ENCODE measurements at regions not wholly inside any gene's neighbourhood (a gene's known extent, or its start where the extent isn't known, plus 50 kb on each side); places are given as distances from the start of the nearest gene placed in this dataset.

DNA sequence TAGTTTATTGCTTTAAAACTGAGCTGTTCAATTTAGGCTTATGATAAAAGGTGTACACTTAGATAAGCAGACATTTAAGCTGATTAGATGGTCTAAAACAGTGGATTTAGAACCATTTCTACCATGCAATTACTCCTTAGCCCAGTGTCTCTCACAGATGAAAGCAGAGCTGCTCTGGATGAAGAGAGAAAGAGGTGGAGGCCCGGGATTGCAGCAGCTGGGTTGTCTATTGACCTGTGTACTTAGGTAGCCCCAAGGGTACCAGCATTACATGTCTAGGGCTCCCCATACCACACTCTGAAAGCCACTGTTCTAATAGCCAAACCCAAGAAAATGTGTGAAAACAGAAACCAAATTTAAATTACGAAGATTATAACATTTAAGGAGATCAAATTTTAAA, 86.0 kb upstream of the GIMD1 start:
- DNase-seq = no peak
- Histone ChIP-seq H3K9me2 (replicated peaks; ENCODE audit: insufficient read depth, low read length) (no peaks in the 10 kb centered on the region), H2AFZ (ENCODE audit: low read length) (no peak overlapping the region), H3K4me3 (ENCODE audit: low read length) (no peak overlapping the region), H3K27me3 (ENCODE audit: low read length) (no peaks in the 10 kb centered on the region), H3K27ac (ENCODE audit: low read length) (no peak overlapping the region), H3K9ac (ENCODE audit: low read length) (no peak overlapping the region), H3K4me1 (ENCODE audit: low read length) (no peaks in the 10 kb centered on the region), H3K36me3 (ENCODE audit: insufficient read depth, low read length) (no peaks in the 10 kb centered on the region), H4K20me1 (ENCODE audit: insufficient read depth, low read depth, low read length) (no peaks in the 10 kb centered on the region), H3K4me2 (ENCODE audit: low read depth, low read length, poor library complexity, severe bottlenecking) (no peak overlapping the region), H3K9me3 (ENCODE audit: low read length) (no peaks in the 10 kb centered on the region), H3K79me2 (ENCODE audit: low read length) (no peaks in the 10 kb centered on the region)

DNA sequence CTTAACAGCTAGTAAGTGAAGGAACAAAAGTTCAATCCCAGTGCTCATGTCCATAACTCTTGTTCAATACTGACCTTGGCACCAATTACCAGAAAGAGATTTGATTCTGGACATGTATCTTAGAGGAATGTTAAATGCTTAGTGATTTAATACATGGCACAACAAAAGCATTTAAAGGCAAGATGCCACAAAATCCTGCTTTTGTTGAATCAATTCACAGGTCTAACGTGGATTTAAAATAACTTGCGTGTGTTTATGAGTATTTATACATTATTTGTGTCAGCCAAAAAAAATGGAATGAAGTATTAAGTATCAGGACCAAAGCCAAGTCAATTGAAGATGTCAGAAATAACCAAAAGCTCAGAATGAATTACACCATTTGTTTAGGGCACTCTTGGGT, 85.4 kb upstream of the GIMD1 start:
- Histone ChIP-seq H3K9me3 (ENCODE audit: low read length) (no peaks in the 10 kb centered on the region), H3K27me3 (ENCODE audit: low read length) (no peaks in the 10 kb centered on the region), H3K9me2 (replicated peaks; ENCODE audit: insufficient read depth, low read length) (no peaks in the 10 kb centered on the region), H3K27ac (ENCODE audit: low read length) (no peak overlapping the region), H3K4me2 (ENCODE audit: low read depth, low read length, poor library complexity, severe bottlenecking) (no peak overlapping the region), H2AFZ (ENCODE audit: low read length) (no peak overlapping the region), H4K20me1 (ENCODE audit: insufficient read depth, low read depth, low read length) (no peaks in the 10 kb centered on the region), H3K4me1 (ENCODE audit: low read length) (no peaks in the 10 kb centered on the region), H3K79me2 (ENCODE audit: low read length) (no peaks in the 10 kb centered on the region), H3K4me3 (ENCODE audit: low read length) (no peak overlapping the region), H3K9ac (ENCODE audit: low read length) (no peak overlapping the region), H3K36me3 (ENCODE audit: insufficient read depth, low read length) (no peaks in the 10 kb centered on the region)
- DNase-seq = no peak

DNA sequence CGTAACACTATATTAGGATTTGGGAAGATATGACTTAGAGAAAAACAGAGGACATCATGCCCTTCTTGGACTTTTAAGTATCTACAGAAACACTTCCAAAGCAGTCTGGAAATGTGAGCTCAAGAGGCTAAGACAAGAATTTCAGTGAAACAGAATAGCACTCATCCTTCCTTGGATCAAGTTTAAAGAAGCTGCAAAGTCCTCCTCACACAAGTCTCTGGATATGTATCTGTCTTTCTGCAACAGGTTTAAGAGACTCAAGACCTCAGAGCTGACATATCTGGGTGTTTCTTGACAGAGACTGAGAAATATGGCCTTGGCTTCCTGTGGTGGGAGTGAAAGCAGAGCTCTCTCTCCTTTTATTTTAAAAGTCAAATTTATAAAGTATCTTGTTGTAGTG, 82.5 kb upstream of the GIMD1 start:
- no peaks in the 10 kb centered on the region for H3K79me2 ChIP-seq (ENCODE audit: low read length)
- H3K27ac ChIP-seq (ENCODE audit: low read length) = no peak overlapping the region
- no peak overlapping the region for H3K9ac ChIP-seq (ENCODE audit: low read length)
- no peaks in the 10 kb centered on the region for H3K9me3 ChIP-seq (ENCODE audit: low read length)
- no peak overlapping the region for H2AFZ ChIP-seq (ENCODE audit: low read length)
- H3K4me3 ChIP-seq (ENCODE audit: low read length) = no peak overlapping the region
- H3K36me3 ChIP-seq (ENCODE audit: insufficient read depth, low read length) = no peaks in the 10 kb centered on the region
- no peak for DNase-seq
- H3K9me2 ChIP-seq (replicated peaks; ENCODE audit: insufficient read depth, low read length) = no peaks in the 10 kb centered on the region
- no peaks in the 10 kb centered on the region for H3K27me3 ChIP-seq (ENCODE audit: low read length)
- no peaks in the 10 kb centered on the region for H3K4me1 ChIP-seq (ENCODE audit: low read length)
- H3K4me2 ChIP-seq (ENCODE audit: low read depth, low read length, poor library complexity, severe bottlenecking) = no peak overlapping the region
- no peaks in the 10 kb centered on the region for H4K20me1 ChIP-seq (ENCODE audit: insufficient read depth, low read depth, low read length)

DNA sequence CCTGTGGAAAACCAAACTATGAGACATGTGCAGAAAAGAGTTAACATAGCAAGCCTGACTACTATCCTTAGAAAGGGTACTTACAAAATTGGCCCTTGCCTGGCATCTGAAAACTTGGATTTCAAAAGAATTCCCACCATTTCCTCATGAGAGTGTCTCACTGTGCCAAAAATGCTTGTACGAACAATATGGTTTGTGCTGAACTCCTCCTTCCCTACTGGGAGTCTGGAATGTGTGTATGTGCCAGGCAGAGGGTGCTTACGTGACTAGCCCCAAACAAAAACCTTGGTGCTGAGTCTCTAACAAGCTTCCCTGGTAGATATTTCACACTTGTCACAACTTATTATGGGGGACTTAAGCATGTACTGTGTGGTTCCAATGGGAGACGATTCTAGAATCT, 81.7 kb upstream of the GIMD1 start:
- H3K4me1 ChIP-seq (ENCODE audit: low read length) = no peaks in the 10 kb centered on the region
- no peaks in the 10 kb centered on the region for H4K20me1 ChIP-seq (ENCODE audit: insufficient read depth, low read depth, low read length)
- DNase-seq = no peak
- no peaks in the 10 kb centered on the region for H3K9me2 ChIP-seq (replicated peaks; ENCODE audit: insufficient read depth, low read length)
- no peak overlapping the region for H3K9ac ChIP-seq (ENCODE audit: low read length)
- no peaks in the 10 kb centered on the region for H3K79me2 ChIP-seq (ENCODE audit: low read length)
- no peak overlapping the region for H3K4me3 ChIP-seq (ENCODE audit: low read length)
- H3K36me3 ChIP-seq (ENCODE audit: insufficient read depth, low read length) = no peaks in the 10 kb centered on the region
- H3K4me2 ChIP-seq (ENCODE audit: low read depth, low read length, poor library complexity, severe bottlenecking) = no peak overlapping the region
- H2AFZ ChIP-seq (ENCODE audit: low read length) = no peak overlapping the region
- no peak overlapping the region for H3K27ac ChIP-seq (ENCODE audit: low read length)
- H3K9me3 ChIP-seq (ENCODE audit: low read length) = no peaks in the 10 kb centered on the region
- H3K27me3 ChIP-seq (ENCODE audit: low read length) = no peaks in the 10 kb centered on the region

GRCh38 chr4:106444557-106444956, 76.0 kb upstream of the GIMD1 start:
- Histone ChIP-seq H3K27me3 (ENCODE audit: low read length) (no peaks in the 10 kb centered on the region), H3K79me2 (ENCODE audit: low read length) (no peaks in the 10 kb centered on the region), H3K27ac (ENCODE audit: low read length) (no peak overlapping the region), H4K20me1 (ENCODE audit: insufficient read depth, low read depth, low read length) (no peaks in the 10 kb centered on the region), H3K9me3 (ENCODE audit: low read length) (no peaks in the 10 kb centered on the region), H3K4me2 (ENCODE audit: low read depth, low read length, poor library complexity, severe bottlenecking) (no peak overlapping the region), H3K4me1 (ENCODE audit: low read length) (no peaks in the 10 kb centered on the region), H3K36me3 (ENCODE audit: insufficient read depth, low read length) (no peaks in the 10 kb centered on the region), H3K9me2 (replicated peaks; ENCODE audit: insufficient read depth, low read length) (no peaks in the 10 kb centered on the region), H3K4me3 (ENCODE audit: low read length) (no peak overlapping the region), H2AFZ (ENCODE audit: low read length) (no peak overlapping the region), H3K9ac (ENCODE audit: low read length) (no peak overlapping the region)
- DNase-seq = no peak

- no peak overlapping the region for H3K4me3 ChIP-seq (ENCODE audit: low read length)
- DNase-seq = no peak
Observed at GRCh38 chr4:106430797-106431196, 62.2 kb upstream of the GIMD1 start.

GRCh38 chr4:106429885-106430284, 61.3 kb upstream of the GIMD1 start:
- DNase-seq = no peak
- H3K27me3 ChIP-seq (ENCODE audit: low read length) = no peaks in the 10 kb centered on the region

More at GRCh38 chr4:106430797-106431196, 62.2 kb upstream of the GIMD1 start:
- no peaks in the 10 kb centered on the region for H3K79me2 ChIP-seq (ENCODE audit: low read length)
- H4K20me1 ChIP-seq (ENCODE audit: insufficient read depth, low read depth, low read length) = no peaks in the 10 kb centered on the region
- no peaks in the 10 kb centered on the region for H3K36me3 ChIP-seq (ENCODE audit: insufficient read depth, low read length)
- no peak overlapping the region for H2AFZ ChIP-seq (ENCODE audit: low read length)
- no peaks in the 10 kb centered on the region for H3K27me3 ChIP-seq (ENCODE audit: low read length)
- H3K4me2 ChIP-seq (ENCODE audit: low read depth, low read length, poor library complexity, severe bottlenecking) = no peak overlapping the region
- no peak overlapping the region for H3K9ac ChIP-seq (ENCODE audit: low read length)
- H3K27ac ChIP-seq (ENCODE audit: low read length) = no peak overlapping the region
- H3K4me1 ChIP-seq (ENCODE audit: low read length) = no peaks in the 10 kb centered on the region
- no peaks in the 10 kb centered on the region for H3K9me3 ChIP-seq (ENCODE audit: low read length)
- H3K9me2 ChIP-seq (replicated peaks; ENCODE audit: insufficient read depth, low read length) = no peaks in the 10 kb centered on the region

GRCh38 chr4:106426069-106426468, 57.5 kb upstream of the GIMD1 start:
- Histone ChIP-seq H2AFZ (ENCODE audit: low read length) (no peak overlapping the region), H3K4me1 (ENCODE audit: low read length) (no peaks in the 10 kb centered on the region), H3K27ac (ENCODE audit: low read length) (no peak overlapping the region), H4K20me1 (ENCODE audit: insufficient read depth, low read depth, low read length) (no peaks in the 10 kb centered on the region), H3K9me2 (replicated peaks; ENCODE audit: insufficient read depth, low read length) (no peaks in the 10 kb centered on the region), H3K9me3 (ENCODE audit: low read length) (no peaks in the 10 kb centered on the region), H3K4me2 (ENCODE audit: low read depth, low read length, poor library complexity, severe bottlenecking) (no peak overlapping the region), H3K9ac (ENCODE audit: low read length) (no peak overlapping the region), H3K36me3 (ENCODE audit: insufficient read depth, low read length) (no peaks in the 10 kb centered on the region), H3K79me2 (ENCODE audit: low read length) (no peaks in the 10 kb centered on the region), H3K4me3 (ENCODE audit: low read length) (no peak overlapping the region), H3K27me3 (ENCODE audit: low read length) (no peaks in the 10 kb centered on the region)
- no peak for DNase-seq

More at GRCh38 chr4:106429885-106430284, 61.3 kb upstream of the GIMD1 start:
- Histone ChIP-seq H4K20me1 (ENCODE audit: insufficient read depth, low read depth, low read length) (no peaks in the 10 kb centered on the region), H2AFZ (ENCODE audit: low read length) (no peak overlapping the region), H3K4me3 (ENCODE audit: low read length) (no peak overlapping the region), H3K9ac (ENCODE audit: low read length) (no peak overlapping the region), H3K27ac (ENCODE audit: low read length) (no peak overlapping the region), H3K9me2 (replicated peaks; ENCODE audit: insufficient read depth, low read length) (no peaks in the 10 kb centered on the region), H3K9me3 (ENCODE audit: low read length) (no peaks in the 10 kb centered on the region), H3K4me2 (ENCODE audit: low read depth, low read length, poor library complexity, severe bottlenecking) (no peak overlapping the region), H3K36me3 (ENCODE audit: insufficient read depth, low read length) (no peaks in the 10 kb centered on the region), H3K79me2 (ENCODE audit: low read length) (no peaks in the 10 kb centered on the region), H3K4me1 (ENCODE audit: low read length) (no peaks in the 10 kb centered on the region)

DNA sequence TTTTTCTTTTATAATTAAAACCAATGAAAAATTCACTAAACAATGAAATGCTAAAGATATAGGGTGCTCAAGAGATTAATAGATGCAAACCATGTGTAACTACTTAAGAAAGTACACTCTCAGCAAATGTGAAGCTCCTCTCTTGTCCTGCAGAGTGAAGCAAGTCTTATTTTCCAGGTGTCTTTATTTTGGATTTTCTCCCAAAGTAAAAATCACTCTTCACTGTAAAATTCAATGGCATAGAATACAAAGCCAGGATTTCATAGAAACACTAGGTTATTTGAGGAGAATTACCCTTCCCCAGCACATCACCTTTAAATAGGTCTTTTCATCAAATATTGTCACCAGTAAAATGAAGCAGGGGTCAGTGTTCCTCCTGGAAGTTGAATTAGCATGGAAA, 57.0 kb upstream of the GIMD1 start:
- Histone ChIP-seq H4K20me1 (ENCODE audit: insufficient read depth, low read depth, low read length) (no peaks in the 10 kb centered on the region), H3K9me2 (replicated peaks; ENCODE audit: insufficient read depth, low read length) (no peaks in the 10 kb centered on the region), H3K27ac (ENCODE audit: low read length) (no peak overlapping the region), H3K79me2 (ENCODE audit: low read length) (no peaks in the 10 kb centered on the region), H2AFZ (ENCODE audit: low read length) (no peak overlapping the region), H3K36me3 (ENCODE audit: insufficient read depth, low read length) (no peaks in the 10 kb centered on the region), H3K9me3 (ENCODE audit: low read length) (no peaks in the 10 kb centered on the region), H3K4me2 (ENCODE audit: low read depth, low read length, poor library complexity, severe bottlenecking) (no peak overlapping the region), H3K4me1 (ENCODE audit: low read length) (no peaks in the 10 kb centered on the region), H3K27me3 (ENCODE audit: low read length) (no peaks in the 10 kb centered on the region), H3K9ac (ENCODE audit: low read length) (no peak overlapping the region), H3K4me3 (ENCODE audit: low read length) (no peak overlapping the region)
- DNase-seq = no peak

Measured in Karpas-422 (cell line).